HEK293 (cell line): ENCODE measurements at regions not wholly inside any gene's neighbourhood (a gene's known extent, or its start where the extent isn't known, plus 50 kb on each side); places are given as distances from the start of the nearest gene placed in this dataset.

Source experiments
- CTCF ChIA-PET: fragments of 350-600 bp; formaldehyde crosslinking; extraction: SDS; loops from one replicate; lab custom pipeline; 2021; ENCODE audit warnings: antibody characterized with exemption; lab: Yijun Ruan, JAX
- POLR2A ChIA-PET: fragments of 300-600 bp; formaldehyde crosslinking; extraction: SDS; loops from one replicate; lab custom pipeline; 2020; ENCODE audit warnings: antibody characterized with exemption, inconsistent platforms; lab: Yijun Ruan, JAX
- H3K27ac ChIP-seq: fragments of 200-500 bp; sonication (Bioruptor generic); 2 replicates; pipeline ENCODE4 v1.5.1; 2014; ENCODE audit warnings: low read depth, low read length, control low read depth, inconsistent platforms; ENCODE audit errors: extremely low read depth
- H3K36me3 ChIP-seq, 2 experiments: fragments of 200-500 bp in 1 of 2; sonication (Bioruptor generic) in 1 of 2; 1 replicate in 1 of 2; 2 replicates in 1 of 2; pipeline ENCODE4 v1.5.1; 2014 to 2017; ENCODE audit warnings: inconsistent platforms in 2 of 2, low read length in 2 of 2; ENCODE audit not compliant: control insufficient read depth in 2 of 2, insufficient read depth in 1 of 2
- H3K4me1 ChIP-seq: fragments of 200-500 bp; sonication (Bioruptor generic); 2 replicates; pipeline ENCODE4 v1.5.1; 2014; ENCODE audit warnings: mild to moderate bottlenecking, low read length, inconsistent platforms; ENCODE audit not compliant: control insufficient read depth, insufficient read depth
- H3K4me3 ChIP-seq: 2 replicates; pipeline ENCODE4 v1.5.1; 2011; ENCODE audit warnings: low read depth, mild to moderate bottlenecking, control low read depth, low read length, moderate library complexity
- H3K9me3 ChIP-seq: fragments of 200-500 bp; sonication (Bioruptor generic); 2 replicates; pipeline ENCODE4 v1.5.1; 2014; ENCODE audit warnings: low read depth, low read length, inconsistent platforms; ENCODE audit not compliant: control insufficient read depth, insufficient read depth
- AEBP2 ChIP-seq: fragments of 450-650 bp; formaldehyde crosslinking; IDR thresholded peaks from 2 replicates; pipeline ENCODE4 v1.5.1; 2016; ENCODE audit warnings: missing biosample characterization, missing genetic modification characterization, borderline replicate concordance
- GLI2 ChIP-seq: fragments of 450-650 bp; formaldehyde crosslinking; IDR thresholded peaks from 2 replicates; pipeline ENCODE4; 2017; ENCODE audit warnings: missing biosample characterization, missing genetic modification characterization, low read depth, borderline replicate concordance
- MZF1 ChIP-seq: fragments of 450-650 bp; formaldehyde crosslinking; IDR thresholded peaks from 2 replicates; pipeline ENCODE4 v1.5.1; 2017; ENCODE audit warnings: missing biosample characterization, missing genetic modification characterization, borderline replicate concordance
- PRDM2 ChIP-seq: fragments of 450-650 bp; formaldehyde crosslinking; IDR thresholded peaks from 2 replicates; pipeline ENCODE4 v1.5.1; 2016; ENCODE audit warnings: missing biosample characterization, missing genetic modification characterization, borderline replicate concordance
- ZEB2 ChIP-seq: fragments of 450-650 bp; formaldehyde crosslinking; IDR thresholded peaks from 2 replicates; pipeline ENCODE4 v1.5.1; 2016; ENCODE audit warnings: missing biosample characterization, missing genetic modification characterization
- ZNF169 ChIP-seq: fragments of 450-650 bp; formaldehyde crosslinking; IDR thresholded peaks from 2 replicates; pipeline ENCODE4 v1.5.1; 2016; ENCODE audit warnings: missing biosample characterization, missing genetic modification characterization
- ZNF214 ChIP-seq: fragments of 450-650 bp; formaldehyde crosslinking; IDR thresholded peaks from 2 replicates; pipeline ENCODE4 v1.5.1; 2017; ENCODE audit warnings: missing biosample characterization, mild to moderate bottlenecking, missing genetic modification characterization, borderline replicate concordance
- ZNF239 ChIP-seq: fragments of 450-650 bp; formaldehyde crosslinking; IDR thresholded peaks from 2 replicates; pipeline ENCODE4 v1.5.1; 2016; ENCODE audit warnings: missing biosample characterization, missing genetic modification characterization
- ZNF248 ChIP-seq: fragments of 450-650 bp; formaldehyde crosslinking; IDR thresholded peaks from 2 replicates; pipeline ENCODE4 v1.5.1; 2017; ENCODE audit warnings: missing biosample characterization, missing genetic modification characterization
- ZNF341 ChIP-seq: fragments of 450-650 bp; formaldehyde crosslinking; IDR thresholded peaks from 2 replicates; pipeline ENCODE4; 2016; ENCODE audit warnings: low read depth, missing biosample characterization, missing genetic modification characterization
- ZNF394 ChIP-seq: fragments of 450-650 bp; formaldehyde crosslinking; IDR thresholded peaks from 2 replicates; pipeline ENCODE4 v1.5.1; 2016; ENCODE audit warnings: missing biosample characterization, missing genetic modification characterization, mild to moderate bottlenecking, moderate library complexity, borderline replicate concordance
- ZNF510 ChIP-seq: fragments of 450-650 bp; formaldehyde crosslinking; IDR thresholded peaks from 2 replicates; pipeline ENCODE4 v1.5.1; 2018; ENCODE audit warnings: mild to moderate bottlenecking, missing genetic modification characterization, missing biosample characterization; ENCODE audit not compliant: insufficient replicate concordance
- ZNF530 ChIP-seq: fragments of 450-650 bp; formaldehyde crosslinking; IDR thresholded peaks from 2 replicates; pipeline ENCODE4 v1.5.1; 2016; ENCODE audit warnings: low read depth, missing biosample characterization, missing genetic modification characterization
- ZNF561 ChIP-seq: fragments of 450-650 bp; IDR thresholded peaks from 2 replicates; pipeline ENCODE4 v1.5.1; 2018; ENCODE audit warnings: missing biosample characterization, missing genetic modification characterization, borderline replicate concordance
- ZNF571 ChIP-seq: fragments of 450-650 bp; formaldehyde crosslinking; IDR thresholded peaks from 2 replicates; pipeline ENCODE4 v1.5.0; 2017; ENCODE audit warnings: missing biosample characterization, missing genetic modification characterization
- ZNF701 ChIP-seq: fragments of 450-650 bp; formaldehyde crosslinking; IDR thresholded peaks from 2 replicates; pipeline ENCODE4 v1.5.1; 2016; ENCODE audit warnings: missing biosample characterization, missing genetic modification characterization
- ZNF830 ChIP-seq: fragments of 450-650 bp; IDR thresholded peaks from 2 replicates; pipeline ENCODE4 v1.5.0; 2018; ENCODE audit warnings: missing biosample characterization, missing genetic modification characterization, low read depth, mild to moderate bottlenecking, moderate library complexity
- ZSCAN30 ChIP-seq: fragments of 450-650 bp; IDR thresholded peaks from 2 replicates; pipeline ENCODE4 v1.5.1; 2018; ENCODE audit warnings: missing biosample characterization, mild to moderate bottlenecking, missing genetic modification characterization, moderate library complexity

GRCh38 chr1:90162216-90162615 is 167.3 kb downstream of the ZNF326 start (continued):
- TF ChIP-seq MZF1 (no peak), ZNF394 (tag by site-specific recombination) (no peak)
- TF ChIP-seq, all 188 proteins: peak for 0

GRCh38 chr1:90161625-90162024 is 166.7 kb downstream of the ZNF326 start:
- no peak overlapping the region for H3K4me3 ChIP-seq
- no peaks in the 10 kb centered on the region for H3K9me3 ChIP-seq
- TF ChIP-seq ZNF169 (tag by site-specific recombination) (no peak), ZNF701 (no peak), ZNF830 (tag by site-specific recombination) (no peak), ZNF214 (tag by site-specific recombination) (no peak), ZNF510 (no peak), ZNF341 (no peak), ZNF561 (tag by site-specific recombination) (no peak), ZEB2 (tag by site-specific recombination) (no peak), ZNF248 (no peak), PRDM2 (tag by site-specific recombination) (no peak), ZNF239 (tag by site-specific recombination) (no peak), ZSCAN30 (tag by site-specific recombination) (no peak), GLI2 (tag by site-specific recombination) (no peak), ZNF530 (no peak), ZNF571 (tag by site-specific recombination) (no peak), AEBP2 (tag by site-specific recombination) (no peak)
- CTCF ChIA-PET, result no interaction called here
- no peaks in the 10 kb centered on the region for H3K4me1 ChIP-seq
- no peak overlapping the region for H3K27ac ChIP-seq
- POLR2A ChIA-PET, result no interaction called here
- H3K36me3 ChIP-seq, result no peaks in the 10 kb centered on the region
